ENCODE measurements at regions not wholly inside any gene's neighbourhood (a gene's known extent, or its start where the extent isn't known, plus 50 kb on each side); places are given as distances from the start of the nearest gene placed in this dataset.

DNA sequence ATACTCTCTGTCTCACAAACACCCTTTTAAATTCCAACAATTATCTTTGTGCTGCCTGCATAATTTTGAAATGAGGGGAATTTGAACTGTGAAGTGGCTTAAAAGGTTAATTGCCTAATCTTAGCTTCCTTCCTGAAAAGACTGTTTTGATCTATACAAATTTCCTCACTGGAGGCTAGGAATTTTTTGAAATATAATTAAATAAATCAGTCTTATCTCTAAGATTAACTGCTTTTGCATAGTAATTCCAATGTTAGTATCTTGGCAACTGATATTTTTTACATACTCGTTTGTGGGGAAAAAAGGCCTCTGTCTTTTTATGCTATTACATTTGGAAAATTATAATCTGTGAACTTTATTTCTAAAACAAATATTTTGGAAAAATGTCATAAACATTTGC is 498.5 kb downstream of the TMTC2 start:
- DNase-seq: no peak

Measured in NCI-H1694 treated with DMSO at 0.1 percent for 48 hours (cell line).